ENCODE measurements at regions not wholly inside any gene's neighbourhood (a gene's known extent, or its start where the extent isn't known, plus 50 kb on each side); places are given as distances from the start of the nearest gene placed in this dataset.
"Not testable (repeated sequence)": the region's sequence is repeated elsewhere in the genome, so short reads cannot be mapped to it uniquely, and the experiment has no call there.

DNA sequence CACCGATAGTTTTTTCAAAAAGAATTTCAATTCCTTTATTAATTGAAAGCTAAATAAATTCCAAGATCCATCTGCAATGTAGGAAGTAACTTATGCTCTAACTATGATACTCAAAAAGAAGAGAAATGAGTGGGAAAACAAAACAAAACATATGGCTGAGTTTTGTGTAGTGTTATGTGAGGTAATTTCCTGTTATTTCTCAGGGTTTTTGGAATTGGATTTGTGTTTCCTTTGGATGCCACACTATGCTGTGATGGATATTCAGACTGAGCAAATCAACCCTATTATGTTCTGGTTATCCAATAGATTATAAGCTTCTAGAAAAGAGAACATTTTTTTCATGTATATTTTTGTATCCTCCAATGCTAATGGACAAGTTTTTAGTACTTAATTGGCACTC lies 73.4 kb upstream of the RAPGEF2 start:
- Histone ChIP-seq H3K9me2 (replicated peaks; ENCODE audit: control insufficient read depth, low read length) (no peaks in the 10 kb centered on the region), H3K36me3 (ENCODE audit: control insufficient read depth, low read length) (no peaks in the 10 kb centered on the region), H3K4me1 (ENCODE audit: control insufficient read depth, low read length) (peaks cover 48% of the 10 kb centered on the region), H3K79me2 (ENCODE audit: control insufficient read depth, low read length) (no peaks in the 10 kb centered on the region), H3K4me3 (ENCODE audit: low read length) (no peak overlapping the region), H3K4me2 (ENCODE audit: low read length) (no peak overlapping the region), H3K27ac (ENCODE audit: low read depth, low read length) (no peak overlapping the region), H3K9me3 (ENCODE audit: control insufficient read depth, insufficient read depth, low read length) (no peaks in the 10 kb centered on the region), H3K27me3 (ENCODE audit: control insufficient read depth, low read length) (no peaks in the 10 kb centered on the region), H4K20me1 (ENCODE audit: control insufficient read depth, insufficient read depth, low read depth, low read length) (no peaks in the 10 kb centered on the region), H3F3A (ENCODE audit: control insufficient read depth, insufficient read depth) (no peaks in the 10 kb centered on the region)
- TF ChIP-seq, protein P1, sequence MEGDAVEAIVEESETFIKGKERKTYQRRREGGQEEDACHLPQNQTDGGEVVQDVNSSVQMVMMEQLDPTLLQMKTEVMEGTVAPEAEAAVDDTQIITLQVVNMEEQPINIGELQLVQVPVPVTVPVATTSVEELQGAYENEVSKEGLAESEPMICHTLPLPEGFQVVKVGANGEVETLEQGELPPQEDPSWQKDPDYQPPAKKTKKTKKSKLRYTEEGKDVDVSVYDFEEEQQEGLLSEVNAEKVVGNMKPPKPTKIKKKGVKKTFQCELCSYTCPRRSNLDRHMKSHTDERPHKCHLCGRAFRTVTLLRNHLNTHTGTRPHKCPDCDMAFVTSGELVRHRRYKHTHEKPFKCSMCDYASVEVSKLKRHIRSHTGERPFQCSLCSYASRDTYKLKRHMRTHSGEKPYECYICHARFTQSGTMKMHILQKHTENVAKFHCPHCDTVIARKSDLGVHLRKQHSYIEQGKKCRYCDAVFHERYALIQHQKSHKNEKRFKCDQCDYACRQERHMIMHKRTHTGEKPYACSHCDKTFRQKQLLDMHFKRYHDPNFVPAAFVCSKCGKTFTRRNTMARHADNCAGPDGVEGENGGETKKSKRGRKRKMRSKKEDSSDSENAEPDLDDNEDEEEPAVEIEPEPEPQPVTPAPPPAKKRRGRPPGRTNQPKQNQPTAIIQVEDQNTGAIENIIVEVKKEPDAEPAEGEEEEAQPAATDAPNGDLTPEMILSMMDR (IDR thresholded peaks at IDR 0.05; ENCODE audit: low read depth, low read length, poor library complexity, severe bottlenecking): no peak
- TF ChIP-seq EZH2phosphoT487 (IDR thresholded peaks at IDR 0.05; ENCODE audit: borderline replicate concordance, low read length): no peak

- H3K4me1 ChIP-seq (ENCODE audit: control insufficient read depth, low read length): peaks cover 51% of the 10 kb centered on the region
- H4K20me1 ChIP-seq (ENCODE audit: control insufficient read depth, insufficient read depth, low read depth, low read length); H3K79me2 ChIP-seq (ENCODE audit: control insufficient read depth, low read length); H3K9me3 ChIP-seq (ENCODE audit: control insufficient read depth, insufficient read depth, low read length); H3F3A ChIP-seq (ENCODE audit: control insufficient read depth, insufficient read depth); H3K36me3 ChIP-seq (ENCODE audit: control insufficient read depth, low read length); H3K4me3 ChIP-seq (ENCODE audit: low read length); H3K4me2 ChIP-seq (ENCODE audit: low read length); H3K27ac ChIP-seq (ENCODE audit: low read depth, low read length); H3K9me2 ChIP-seq (replicated peaks; ENCODE audit: control insufficient read depth, low read length); H3K27me3 ChIP-seq (ENCODE audit: control insufficient read depth, low read length): not testable (repeated sequence)
Measured at GRCh38 chr4:159030297-159030696, 72.6 kb upstream of the RAPGEF2 start.

DNA sequence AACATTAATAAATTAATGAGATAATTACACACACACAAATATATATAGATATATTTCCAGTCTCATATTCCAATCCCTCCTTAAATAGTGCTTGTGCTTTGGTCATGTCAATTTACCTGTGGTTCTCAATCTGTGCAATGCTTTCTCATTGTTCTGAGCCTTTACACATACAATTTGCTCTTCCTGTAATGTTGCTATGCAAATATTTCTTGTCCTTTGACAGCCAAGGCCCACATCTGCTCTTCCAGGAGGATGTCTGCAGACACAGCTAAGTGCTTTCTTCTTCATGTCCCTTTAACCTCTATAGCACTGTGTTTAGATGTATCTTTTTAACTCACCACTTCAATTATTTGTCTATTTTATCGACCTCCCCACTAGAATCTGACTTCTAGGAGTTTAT lies 67.3 kb upstream of the RAPGEF2 start:
- Histone ChIP-seq H3K4me1 (ENCODE audit: control insufficient read depth, low read length) (peaks cover 30% of the 10 kb centered on the region), H4K20me1 (ENCODE audit: control insufficient read depth, insufficient read depth, low read depth, low read length) (no peaks in the 10 kb centered on the region), H3K4me3 (ENCODE audit: low read length) (no peak overlapping the region), H3F3A (ENCODE audit: control insufficient read depth, insufficient read depth) (no peaks in the 10 kb centered on the region), H3K79me2 (ENCODE audit: control insufficient read depth, low read length) (no peaks in the 10 kb centered on the region), H3K36me3 (ENCODE audit: control insufficient read depth, low read length) (no peaks in the 10 kb centered on the region), H3K27me3 (ENCODE audit: control insufficient read depth, low read length) (no peaks in the 10 kb centered on the region), H3K9me2 (replicated peaks; ENCODE audit: control insufficient read depth, low read length) (no peaks in the 10 kb centered on the region), H3K27ac (ENCODE audit: low read depth, low read length) (no peak overlapping the region), H3K4me2 (ENCODE audit: low read length) (peak overlapping the region; percentile 26), H3K9me3 (ENCODE audit: control insufficient read depth, insufficient read depth, low read length) (no peaks in the 10 kb centered on the region)
- TF ChIP-seq EZH2phosphoT487 (IDR thresholded peaks at IDR 0.05; ENCODE audit: borderline replicate concordance, low read length): no peak
- TF ChIP-seq, protein P1 (IDR thresholded peaks at IDR 0.05; ENCODE audit: low read depth, low read length, poor library complexity, severe bottlenecking): no peak

DNA sequence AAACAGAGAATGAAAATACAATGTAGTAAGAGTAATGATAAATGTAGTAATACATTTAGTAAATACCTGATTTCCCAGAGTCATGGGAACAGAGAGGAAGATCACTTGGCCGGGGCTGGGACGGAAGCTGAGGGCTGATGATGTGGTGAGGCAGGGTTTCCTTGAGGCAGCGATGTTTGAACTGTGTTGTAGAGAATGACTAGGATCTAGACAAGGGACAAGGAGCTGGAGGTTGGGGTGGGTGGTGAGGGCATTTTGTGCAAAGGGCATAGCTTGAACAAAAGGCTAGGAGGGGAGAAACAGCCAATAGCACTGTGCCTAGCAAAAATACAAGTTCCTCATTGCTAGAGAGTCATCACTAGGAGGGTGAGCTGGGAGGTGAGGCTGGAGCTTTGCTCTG lies 64.3 kb upstream of the RAPGEF2 start:
- Histone ChIP-seq H3K27ac (ENCODE audit: low read depth, low read length) (no peak overlapping the region), H4K20me1 (ENCODE audit: control insufficient read depth, insufficient read depth, low read depth, low read length) (no peaks in the 10 kb centered on the region), H3K9me2 (replicated peaks; ENCODE audit: control insufficient read depth, low read length) (no peaks in the 10 kb centered on the region), H3K79me2 (ENCODE audit: control insufficient read depth, low read length) (no peaks in the 10 kb centered on the region), H3K27me3 (ENCODE audit: control insufficient read depth, low read length) (no peaks in the 10 kb centered on the region), H3K36me3 (ENCODE audit: control insufficient read depth, low read length) (no peaks in the 10 kb centered on the region), H3K4me2 (ENCODE audit: low read length) (no peak overlapping the region), H3K4me3 (ENCODE audit: low read length) (no peak overlapping the region), H3F3A (ENCODE audit: control insufficient read depth, insufficient read depth) (no peaks in the 10 kb centered on the region), H3K9me3 (ENCODE audit: control insufficient read depth, insufficient read depth, low read length) (no peaks in the 10 kb centered on the region), H3K4me1 (ENCODE audit: control insufficient read depth, low read length) (peaks cover 36% of the 10 kb centered on the region)
- TF ChIP-seq EZH2phosphoT487 (IDR thresholded peaks at IDR 0.05; ENCODE audit: borderline replicate concordance, low read length): no peak
- TF ChIP-seq, protein P1 (IDR thresholded peaks at IDR 0.05; ENCODE audit: low read depth, low read length, poor library complexity, severe bottlenecking): no peak

Measured in DOHH2 (cell line).